Fibroblast of gingiva (primary cell): ENCODE measurements at regions not wholly inside any gene's neighbourhood (a gene's known extent, or its start where the extent isn't known, plus 50 kb on each side); places are given as distances from the start of the nearest gene placed in this dataset.

Experiments
- DNase-seq: peaks from one replicate; pipeline ENCODE4 v3.0.0-alpha.2; 2011; ENCODE audit warnings: low read depth

GRCh38 chr7:80984619-80985018 lies 65.8 kb upstream of the SEMA3C start:
- peak; percentile 34 for DNase-seq

- DNase-seq: no peak
Observed at GRCh38 chr7:80981405-80981804, 62.6 kb upstream of the SEMA3C start.

GRCh38 chr7:80977751-80978150 lies 58.9 kb upstream of the SEMA3C start:
- DNase-seq: peak; percentile 24

- DNase-seq: no peak
Observed at GRCh38 chr7:80974396-80975358, 55.8 kb upstream of the SEMA3C start.

GRCh38 chr7:80971225-80971624 lies 52.4 kb upstream of the SEMA3C start:
- no peak for DNase-seq
